SK-N-MC (cell line): ENCODE measurements at regions not wholly inside any gene's neighbourhood (a gene's known extent, or its start where the extent isn't known, plus 50 kb on each side); places are given as distances from the start of the nearest gene placed in this dataset.
"Not testable (repeated sequence)": the region's sequence is repeated elsewhere in the genome, so short reads cannot be mapped to it uniquely, and the experiment has no call there.

Experiments
- EZH2 ChIP-seq: fragments of 200-600 bp; sonication (generic); IDR thresholded peaks from one replicate; pipeline ENCODE4 v1.6.1; 2017; ENCODE audit warnings: antibody characterized with exemption
- POLR2AphosphoS5 ChIP-seq: IDR thresholded peaks from 2 replicates; pipeline ENCODE4 v1.6.1; 2012; ENCODE audit warnings: mild to moderate bottlenecking, low read depth, low read length, borderline replicate concordance

DNA sequence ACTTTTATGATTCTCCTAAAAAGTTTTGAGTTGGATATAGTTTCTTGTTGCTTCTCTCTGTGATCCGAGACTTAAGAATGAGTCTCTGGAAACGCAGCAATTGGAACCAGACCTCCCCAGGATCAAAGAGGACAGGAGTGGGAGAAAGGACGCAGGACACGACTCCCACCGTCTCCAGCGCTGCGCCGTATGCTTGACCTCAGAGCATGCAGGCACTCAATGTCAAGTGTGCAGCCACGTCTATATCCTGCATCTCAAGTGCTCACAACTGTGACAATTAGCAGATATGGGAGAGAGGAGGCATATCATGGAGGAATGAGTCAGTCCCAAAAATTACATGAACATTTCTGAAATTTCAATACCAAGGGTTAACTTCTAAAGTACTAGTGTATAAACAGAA lies 199.0 kb upstream of the PLGLB1 start:
- TF ChIP-seq POLR2AphosphoS5, EZH2: not testable (repeated sequence)
